GM20000 (cell line): ENCODE measurements at regions not wholly inside any gene's neighbourhood (a gene's known extent, or its start where the extent isn't known, plus 50 kb on each side); places are given as distances from the start of the nearest gene placed in this dataset.

Experiments
- DNase-seq: peaks from one replicate; pipeline ENCODE4 v3.0.0; 2012; ENCODE audit warnings: low spot score
- TF ChIP-seq, protein P1 (sequence below): IDR thresholded peaks from 2 replicates; pipeline ENCODE4 v1.5.1; 2012; ENCODE audit warnings: mild to moderate bottlenecking, control low read depth; ENCODE audit errors: extremely low read depth, missing control alignments

DNA sequence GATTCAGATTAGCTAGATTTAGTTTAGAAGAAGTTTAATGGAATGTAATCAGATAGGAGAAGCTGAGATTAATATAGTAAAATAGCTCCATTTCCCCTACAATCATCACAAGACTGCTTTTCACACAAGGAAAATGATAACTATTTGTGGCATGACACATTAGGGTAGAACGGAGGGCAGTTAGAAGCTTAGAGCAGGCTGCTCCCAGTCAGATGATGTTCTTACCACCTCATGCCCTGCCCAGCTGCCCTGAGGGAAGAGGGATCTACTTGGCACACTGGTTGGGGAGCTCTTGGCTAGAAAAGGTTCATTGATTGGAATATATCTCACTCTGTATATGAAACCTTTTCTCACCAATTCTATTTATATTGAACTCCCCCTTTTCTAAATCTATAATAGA is 180.7 kb upstream of the IL15 start:
- TF ChIP-seq, protein P1, sequence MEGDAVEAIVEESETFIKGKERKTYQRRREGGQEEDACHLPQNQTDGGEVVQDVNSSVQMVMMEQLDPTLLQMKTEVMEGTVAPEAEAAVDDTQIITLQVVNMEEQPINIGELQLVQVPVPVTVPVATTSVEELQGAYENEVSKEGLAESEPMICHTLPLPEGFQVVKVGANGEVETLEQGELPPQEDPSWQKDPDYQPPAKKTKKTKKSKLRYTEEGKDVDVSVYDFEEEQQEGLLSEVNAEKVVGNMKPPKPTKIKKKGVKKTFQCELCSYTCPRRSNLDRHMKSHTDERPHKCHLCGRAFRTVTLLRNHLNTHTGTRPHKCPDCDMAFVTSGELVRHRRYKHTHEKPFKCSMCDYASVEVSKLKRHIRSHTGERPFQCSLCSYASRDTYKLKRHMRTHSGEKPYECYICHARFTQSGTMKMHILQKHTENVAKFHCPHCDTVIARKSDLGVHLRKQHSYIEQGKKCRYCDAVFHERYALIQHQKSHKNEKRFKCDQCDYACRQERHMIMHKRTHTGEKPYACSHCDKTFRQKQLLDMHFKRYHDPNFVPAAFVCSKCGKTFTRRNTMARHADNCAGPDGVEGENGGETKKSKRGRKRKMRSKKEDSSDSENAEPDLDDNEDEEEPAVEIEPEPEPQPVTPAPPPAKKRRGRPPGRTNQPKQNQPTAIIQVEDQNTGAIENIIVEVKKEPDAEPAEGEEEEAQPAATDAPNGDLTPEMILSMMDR: no peak
- no peak for DNase-seq

GRCh38 chr4:141457653-141458052 is 178.7 kb upstream of the IL15 start:
- TF ChIP-seq, protein P1: no peak
- DNase-seq: no peak

DNA sequence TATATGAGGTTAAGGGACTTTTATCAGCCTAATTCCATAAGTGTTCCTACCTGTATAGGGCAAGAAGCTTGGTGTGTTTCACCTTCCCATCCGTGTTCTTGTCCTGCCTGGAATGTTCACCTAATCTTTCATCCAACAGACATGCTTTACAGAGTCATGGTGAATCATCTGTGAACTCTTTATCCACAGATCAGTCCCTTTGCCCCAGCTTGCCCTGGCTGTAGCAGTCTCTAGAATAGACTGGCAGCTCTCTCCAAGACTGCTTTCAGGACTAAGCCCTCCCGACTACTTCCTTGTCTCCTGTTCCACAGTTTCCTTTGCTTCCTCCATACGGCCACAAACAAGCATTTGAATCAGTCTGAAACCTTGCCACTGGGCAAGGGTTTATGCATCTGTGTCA is 177.9 kb upstream of the IL15 start:
- TF ChIP-seq, protein P1: no peak
- DNase-seq: no peak

DNA sequence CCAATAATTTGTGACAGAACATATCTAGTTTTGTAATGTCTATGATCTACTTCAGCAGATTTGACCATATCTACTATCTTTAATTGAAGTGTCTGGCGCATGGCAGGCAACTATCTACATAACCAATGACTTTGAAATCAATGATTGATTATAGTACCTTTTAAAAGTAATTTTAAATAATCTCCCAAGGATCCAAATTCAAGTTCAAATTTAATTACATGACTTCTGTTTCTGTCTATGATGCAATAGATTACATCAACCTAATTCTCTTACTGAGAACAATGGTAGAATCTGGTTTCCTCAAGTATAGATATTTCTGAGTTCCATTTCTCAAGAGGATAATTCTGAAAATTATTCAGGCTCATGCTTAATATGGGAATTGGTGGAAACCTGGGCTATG is 177.4 kb upstream of the IL15 start:
- TF ChIP-seq, protein P1: no peak
- DNase-seq: no peak

DNA sequence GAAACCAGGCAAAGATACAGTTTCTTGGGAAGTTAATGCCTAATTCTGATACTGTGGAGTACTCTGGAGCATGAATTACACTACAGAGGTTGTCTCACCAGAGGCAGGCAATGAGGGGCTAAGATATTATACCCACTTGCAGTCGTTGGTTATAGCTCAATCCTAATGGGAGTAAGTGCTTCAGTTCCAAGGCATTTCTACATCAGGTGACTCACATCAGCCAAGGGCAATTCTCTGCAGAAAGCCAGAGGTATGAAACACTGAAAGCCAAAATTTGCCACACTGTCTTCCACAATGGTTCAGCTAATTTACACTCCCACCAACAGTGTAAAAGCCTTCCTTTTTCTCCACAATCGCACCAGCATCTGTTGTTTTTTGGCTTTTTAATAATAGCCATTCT is 174.0 kb upstream of the IL15 start:
- DNase-seq: no peak

DNA sequence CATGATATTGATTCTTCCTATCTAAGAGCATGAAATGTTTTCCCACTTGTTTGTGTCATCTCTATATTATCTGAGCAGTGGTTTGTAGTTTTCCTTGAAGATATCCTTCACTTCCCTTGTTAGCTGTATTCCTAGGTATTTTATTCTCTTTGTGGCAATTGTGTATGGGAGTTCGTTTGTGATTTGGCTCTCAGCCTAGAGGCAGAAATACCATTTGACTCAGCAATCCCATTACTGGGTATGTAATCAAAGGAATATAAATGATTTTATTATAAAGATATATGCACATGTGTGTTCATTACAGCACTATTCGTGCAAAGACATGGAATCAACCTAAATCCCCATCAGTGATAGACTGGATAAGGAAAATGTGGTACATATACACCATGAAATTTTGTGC is 172.7 kb upstream of the IL15 start:
- TF ChIP-seq, protein P1: no peak
- DNase-seq: no peak

More for the DNA sequence above, 174.0 kb upstream of the IL15 start:
- TF ChIP-seq, protein P1: no peak

DNA sequence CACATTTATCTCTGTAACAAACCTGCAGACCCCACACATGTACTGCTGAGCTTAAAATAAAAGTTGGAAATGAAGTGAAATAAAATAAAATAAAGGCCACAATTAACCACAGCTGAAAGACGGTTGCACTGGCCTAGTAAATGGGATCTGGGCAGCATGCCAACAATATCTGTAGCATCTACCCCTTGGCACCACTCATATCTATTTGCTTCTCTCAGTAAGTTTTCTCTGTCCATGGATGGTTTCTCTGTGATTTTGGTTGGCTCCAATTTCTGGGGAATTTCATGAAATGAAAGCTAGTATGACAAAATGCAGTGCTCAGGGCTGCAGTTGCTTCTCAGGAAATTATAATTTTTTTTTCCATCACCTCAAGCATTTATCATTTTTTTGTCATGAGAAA is 172.0 kb upstream of the IL15 start:
- TF ChIP-seq, protein P1: no peak
- no peak for DNase-seq
